MM.1S (cell line): ENCODE measurements at regions not wholly inside any gene's neighbourhood (a gene's known extent, or its start where the extent isn't known, plus 50 kb on each side); places are given as distances from the start of the nearest gene placed in this dataset.

Experiments used
- DNase-seq: peaks from one replicate; pipeline ENCODE4 v3.0.0-alpha.2; 2015
- H2AFZ ChIP-seq: fragments of 300-600 bp; sonication (generic); 2 replicates; pipeline ENCODE4 v1.6.0; 2016; ENCODE audit warnings: antibody characterized with exemption, low read length
- H3F3A ChIP-seq: fragments of 300-600 bp; sonication (generic); 2 replicates; pipeline ENCODE4 v1.6.1; 2016; ENCODE audit warnings: mild to moderate bottlenecking, antibody characterized with exemption, low read length, moderate library complexity, mixed read lengths; ENCODE audit not compliant: insufficient read depth
- H3K27ac ChIP-seq: fragments of 300-600 bp; sonication (generic); 2 replicates; pipeline ENCODE4 v1.5.1; 2016; ENCODE audit warnings: mild to moderate bottlenecking, low read length
- H3K27me3 ChIP-seq: fragments of 300-600 bp; sonication (generic); replicated peaks from 2 replicates; pipeline ENCODE4 v1.6.0; 2016; ENCODE audit warnings: low read length; ENCODE audit not compliant: insufficient read depth
- H3K36me3 ChIP-seq: fragments of 300-600 bp; sonication (generic); replicated peaks from 2 replicates; pipeline ENCODE4 v1.6.1; 2016; ENCODE audit warnings: mild to moderate bottlenecking, low read length, mixed read lengths; ENCODE audit not compliant: insufficient read depth
- H3K4me1 ChIP-seq: fragments of 300-600 bp; sonication (generic); 2 replicates; pipeline ENCODE4 v1.6.1; 2016; ENCODE audit warnings: low read length, mixed read lengths
- H3K4me2 ChIP-seq: fragments of 300-600 bp; sonication (generic); 2 replicates; pipeline ENCODE4 v1.6.0; 2016; ENCODE audit warnings: low read depth, low read length
- H3K4me3 ChIP-seq: fragments of 300-600 bp; sonication (generic); 2 replicates; pipeline ENCODE4 v1.5.1; 2016; ENCODE audit warnings: low read length, mixed read lengths
- H3K79me2 ChIP-seq: fragments of 300-600 bp; sonication (generic); 2 replicates; pipeline ENCODE4 v1.6.1; 2016; ENCODE audit warnings: mixed run types, low read length, mixed read lengths
- H3K9ac ChIP-seq: fragments of 300-600 bp; sonication (generic); 2 replicates; pipeline ENCODE4 v1.6.1; 2016; ENCODE audit warnings: low read length, mixed read lengths
- H3K9me2 ChIP-seq: fragments of 300-600 bp; sonication (generic); replicated peaks from 2 replicates; pipeline ENCODE4 v1.6.1; 2016; ENCODE audit warnings: mild to moderate bottlenecking, low read length, mixed read lengths; ENCODE audit not compliant: insufficient read depth
- H3K9me3 ChIP-seq: fragments of 300-600 bp; sonication (generic); replicated peaks from 2 replicates; pipeline ENCODE4 v1.6.1; 2016; ENCODE audit warnings: mild to moderate bottlenecking, low read length, mixed read lengths; ENCODE audit not compliant: insufficient read depth
- H4K20me1 ChIP-seq: fragments of 300-600 bp; sonication (generic); 2 replicates; pipeline ENCODE4 v1.6.1; 2016; ENCODE audit warnings: mild to moderate bottlenecking, low read length, moderate library complexity, mixed read lengths; ENCODE audit not compliant: insufficient read depth
- EZH2 ChIP-seq: fragments of 300-600 bp; sonication (generic); optimal IDR thresholded peaks from 2 replicates; pipeline ENCODE3; 2017; ENCODE audit warnings: low read depth, mild to moderate bottlenecking, antibody characterized with exemption, low read length, mixed read lengths
- EZH2phosphoT487 ChIP-seq: fragments of 300-600 bp; sonication (generic); IDR thresholded peaks from 2 replicates; pipeline ENCODE4 v1.6.1; 2018; ENCODE audit warnings: antibody characterized with exemption, low read length
- TF ChIP-seq, protein P1 (sequence below): fragments of 300-600 bp; sonication (generic); IDR thresholded peaks from 2 replicates; pipeline ENCODE4 v1.5.1; 2016; ENCODE audit warnings: antibody characterized with exemption, low read length, mixed read lengths

DNA sequence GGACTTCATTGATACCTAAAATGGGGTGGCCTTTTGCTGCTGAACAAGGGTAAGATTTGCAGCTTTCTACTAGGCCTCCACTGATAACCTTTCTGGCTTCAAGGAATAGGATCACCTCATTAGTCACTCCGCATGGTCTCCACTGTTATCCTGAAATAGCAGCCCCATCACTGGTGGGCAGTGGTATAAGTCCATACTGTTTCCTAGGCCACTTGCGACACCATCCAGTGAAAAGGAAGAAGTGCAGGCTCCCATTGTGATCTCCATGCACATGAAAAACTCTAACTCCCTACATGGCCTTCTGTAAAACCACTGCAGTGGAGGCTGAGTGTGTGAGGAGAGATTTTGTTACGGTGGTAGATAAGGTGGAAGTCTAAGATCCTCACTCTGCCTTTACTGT, 1455.9 kb downstream of the SI start:
- no peaks in the 10 kb centered on the region for H4K20me1 ChIP-seq
- H3F3A ChIP-seq: no peaks in the 10 kb centered on the region
- no peaks in the 10 kb centered on the region for H3K9me2 ChIP-seq
- H3K9ac ChIP-seq: no peak overlapping the region
- no peaks in the 10 kb centered on the region for H3K27me3 ChIP-seq
- no peaks in the 10 kb centered on the region for H3K36me3 ChIP-seq
- no peak for DNase-seq
- TF ChIP-seq, protein P1, sequence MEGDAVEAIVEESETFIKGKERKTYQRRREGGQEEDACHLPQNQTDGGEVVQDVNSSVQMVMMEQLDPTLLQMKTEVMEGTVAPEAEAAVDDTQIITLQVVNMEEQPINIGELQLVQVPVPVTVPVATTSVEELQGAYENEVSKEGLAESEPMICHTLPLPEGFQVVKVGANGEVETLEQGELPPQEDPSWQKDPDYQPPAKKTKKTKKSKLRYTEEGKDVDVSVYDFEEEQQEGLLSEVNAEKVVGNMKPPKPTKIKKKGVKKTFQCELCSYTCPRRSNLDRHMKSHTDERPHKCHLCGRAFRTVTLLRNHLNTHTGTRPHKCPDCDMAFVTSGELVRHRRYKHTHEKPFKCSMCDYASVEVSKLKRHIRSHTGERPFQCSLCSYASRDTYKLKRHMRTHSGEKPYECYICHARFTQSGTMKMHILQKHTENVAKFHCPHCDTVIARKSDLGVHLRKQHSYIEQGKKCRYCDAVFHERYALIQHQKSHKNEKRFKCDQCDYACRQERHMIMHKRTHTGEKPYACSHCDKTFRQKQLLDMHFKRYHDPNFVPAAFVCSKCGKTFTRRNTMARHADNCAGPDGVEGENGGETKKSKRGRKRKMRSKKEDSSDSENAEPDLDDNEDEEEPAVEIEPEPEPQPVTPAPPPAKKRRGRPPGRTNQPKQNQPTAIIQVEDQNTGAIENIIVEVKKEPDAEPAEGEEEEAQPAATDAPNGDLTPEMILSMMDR: no peak
- TF ChIP-seq EZH2phosphoT487: no peak
- TF ChIP-seq EZH2: no peak
- no peak overlapping the region for H3K4me2 ChIP-seq
- H2AFZ ChIP-seq: no peak overlapping the region
- H3K27ac ChIP-seq: no peak overlapping the region
- H3K79me2 ChIP-seq: no peaks in the 10 kb centered on the region
- no peaks in the 10 kb centered on the region for H3K9me3 ChIP-seq
- H3K4me3 ChIP-seq: no peak overlapping the region
- H3K4me1 ChIP-seq: no peaks in the 10 kb centered on the region

DNA sequence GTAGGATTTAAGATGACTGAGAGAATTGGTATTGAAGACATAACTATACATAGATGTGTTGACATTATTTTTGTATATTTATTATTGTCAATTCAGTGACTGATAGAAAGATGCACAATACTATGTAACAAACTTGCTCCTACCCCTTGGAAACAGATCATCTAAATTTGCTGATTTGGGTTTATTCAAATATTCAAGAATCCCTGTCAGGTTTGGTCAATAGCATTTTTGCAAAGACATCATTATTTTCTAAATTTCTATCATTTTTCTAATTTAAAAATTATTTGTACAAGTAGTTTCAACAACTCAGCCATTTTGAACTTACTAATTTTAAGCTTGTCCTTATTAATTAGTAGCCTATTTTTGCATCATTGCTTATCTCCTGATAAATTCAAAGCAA, 1463.4 kb downstream of the SI start:
- H2AFZ ChIP-seq: no peak overlapping the region
- H3K9me3 ChIP-seq: no peaks in the 10 kb centered on the region
- TF ChIP-seq EZH2phosphoT487 (no peak), EZH2 (no peak)
- TF ChIP-seq, protein P1: no peak
- H3K4me2 ChIP-seq: no peak overlapping the region
- DNase-seq: no peak
- no peaks in the 10 kb centered on the region for H3K36me3 ChIP-seq
- no peaks in the 10 kb centered on the region for H4K20me1 ChIP-seq
- no peak overlapping the region for H3K4me3 ChIP-seq
- H3K4me1 ChIP-seq: no peaks in the 10 kb centered on the region
- no peak overlapping the region for H3K27ac ChIP-seq
- H3F3A ChIP-seq: no peaks in the 10 kb centered on the region
- no peaks in the 10 kb centered on the region for H3K79me2 ChIP-seq
- H3K9me2 ChIP-seq: no peaks in the 10 kb centered on the region
- no peaks in the 10 kb centered on the region for H3K27me3 ChIP-seq
- H3K9ac ChIP-seq: no peak overlapping the region

DNA sequence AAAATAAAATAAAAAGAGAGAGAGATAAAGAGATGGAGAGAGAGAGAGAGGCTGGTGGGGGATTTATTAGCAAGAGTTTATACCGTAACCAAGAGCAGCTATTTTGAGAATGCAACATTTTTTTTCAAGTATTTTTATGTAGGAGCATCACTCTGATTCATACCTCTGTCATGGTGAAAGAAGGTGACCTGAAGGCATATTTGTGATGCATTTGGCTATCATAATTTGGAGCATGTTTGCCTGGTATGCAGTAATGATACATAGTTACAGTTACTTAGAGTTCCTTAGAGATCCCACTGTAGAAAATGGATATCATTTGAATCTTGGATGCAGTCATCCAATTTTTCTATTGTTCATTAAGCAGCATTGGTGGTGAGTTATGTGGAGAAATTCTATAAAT, 1472.4 kb downstream of the SI start:
- Histone ChIP-seq H3K4me3 (no peak overlapping the region), H3K79me2 (no peaks in the 10 kb centered on the region), H3K9me2 (no peaks in the 10 kb centered on the region), H3K27me3 (no peaks in the 10 kb centered on the region), H3K27ac (no peak overlapping the region), H3F3A (no peaks in the 10 kb centered on the region), H3K36me3 (no peaks in the 10 kb centered on the region), H3K9me3 (no peaks in the 10 kb centered on the region), H3K4me2 (no peak overlapping the region), H2AFZ (no peak overlapping the region), H3K9ac (no peak overlapping the region), H3K4me1 (no peaks in the 10 kb centered on the region), H4K20me1 (no peaks in the 10 kb centered on the region)
- DNase-seq: no peak
- TF ChIP-seq EZH2phosphoT487 (no peak), EZH2 (no peak)
- TF ChIP-seq, protein P1: no peak
